Vagina (tissue), 2 donors: ENCODE measurements at regions not wholly inside any gene's neighbourhood (a gene's known extent, or its start where the extent isn't known, plus 50 kb on each side); places are given as distances from the start of the nearest gene placed in this dataset.

Source experiments
- DNase-seq, 2 donors: peaks; one replicate each; pipeline ENCODE4 v3.0.0-alpha.2; 2017; ENCODE audit errors: extremely low spot score in 2 of 2
- H3K27ac ChIP-seq: fragments of 200-600 bp; sonication (generic); one replicate; pipeline ENCODE4 v1.5.1; 2019
- H3K27me3 ChIP-seq: fragments of 200-600 bp; sonication (generic); one replicate; pipeline ENCODE4 v1.5.1; 2019
- H3K36me3 ChIP-seq, 2 donors: fragments of 200-600 bp; sonication (generic); one replicate each; pipeline ENCODE4 v1.5.1; 2017 to 2019
- H3K4me1 ChIP-seq: fragments of 200-600 bp; sonication (generic); one replicate; pipeline ENCODE4 v1.5.1; 2019
- H3K4me3 ChIP-seq, 2 donors: fragments of 200-600 bp; sonication (generic); 1 replicate in 1 of 2; 2 replicates in 1 of 2; pipeline ENCODE4 v1.5.1; 2016 to 2019
- H3K9me3 ChIP-seq: fragments of 200-600 bp; sonication (generic); one replicate; pipeline ENCODE4 v1.5.1; 2019
- POLR2A ChIP-seq, 2 donors: fragments of 450-650 bp; IDR thresholded peaks; one replicate each; pipeline ENCODE4 v1.6.1; 2017; ENCODE audit warnings: antibody characterized with exemption in 2 of 2, mild to moderate bottlenecking in 2 of 2, moderate library complexity in 2 of 2
- POLR2AphosphoS5 ChIP-seq, 2 donors: sonication (generic); formaldehyde crosslinking; IDR thresholded peaks; one replicate each; pipeline ENCODE4 v1.9.0; 2017; ENCODE audit warnings: antibody characterized with exemption in 2 of 2, mild to moderate bottlenecking in 2 of 2, low read depth in 1 of 2; ENCODE audit not compliant: insufficient read depth in 1 of 2
- intact Hi-C: fragments of 100-400 bp; cut with DNase I; formaldehyde crosslinking; loops from one replicate; pipeline ENCODE4 v1.15.1; 2023
- TF ChIP-seq, protein P1 (sequence below), 3 experiments: fragments of 450-650 bp in 2 of 3; fragments of 200-600 bp in 1 of 3; sonication (generic) in 1 of 3; IDR thresholded peaks; one replicate each; pipeline ENCODE4 v1.5.1; 2017 to 2019; ENCODE audit warnings: antibody characterized with exemption in 3 of 3, mild to moderate bottlenecking in 2 of 3, moderate library complexity in 2 of 3

DNA sequence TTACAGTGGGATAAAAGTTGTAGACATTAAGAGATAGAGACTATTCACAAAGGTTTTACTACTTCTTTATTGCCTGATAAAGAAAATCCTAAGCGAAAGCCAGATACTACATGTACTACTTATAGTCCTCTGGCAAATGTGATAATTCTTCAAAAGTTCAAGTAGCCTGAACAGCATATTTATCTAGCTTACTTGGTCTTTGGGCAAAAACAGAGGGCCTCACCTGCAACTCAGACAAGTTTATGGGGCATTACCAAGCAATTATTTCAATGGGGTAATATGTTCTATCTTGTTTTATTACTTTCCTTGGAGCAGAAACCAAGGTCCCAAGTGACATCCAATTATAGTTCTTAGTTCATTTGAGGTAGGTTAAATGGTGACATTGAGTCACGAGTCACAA is 390.1 kb upstream of the ARHGEF26 start:
- no peak overlapping the region for H3K4me3 ChIP-seq
- DNase-seq: no peak

DNA sequence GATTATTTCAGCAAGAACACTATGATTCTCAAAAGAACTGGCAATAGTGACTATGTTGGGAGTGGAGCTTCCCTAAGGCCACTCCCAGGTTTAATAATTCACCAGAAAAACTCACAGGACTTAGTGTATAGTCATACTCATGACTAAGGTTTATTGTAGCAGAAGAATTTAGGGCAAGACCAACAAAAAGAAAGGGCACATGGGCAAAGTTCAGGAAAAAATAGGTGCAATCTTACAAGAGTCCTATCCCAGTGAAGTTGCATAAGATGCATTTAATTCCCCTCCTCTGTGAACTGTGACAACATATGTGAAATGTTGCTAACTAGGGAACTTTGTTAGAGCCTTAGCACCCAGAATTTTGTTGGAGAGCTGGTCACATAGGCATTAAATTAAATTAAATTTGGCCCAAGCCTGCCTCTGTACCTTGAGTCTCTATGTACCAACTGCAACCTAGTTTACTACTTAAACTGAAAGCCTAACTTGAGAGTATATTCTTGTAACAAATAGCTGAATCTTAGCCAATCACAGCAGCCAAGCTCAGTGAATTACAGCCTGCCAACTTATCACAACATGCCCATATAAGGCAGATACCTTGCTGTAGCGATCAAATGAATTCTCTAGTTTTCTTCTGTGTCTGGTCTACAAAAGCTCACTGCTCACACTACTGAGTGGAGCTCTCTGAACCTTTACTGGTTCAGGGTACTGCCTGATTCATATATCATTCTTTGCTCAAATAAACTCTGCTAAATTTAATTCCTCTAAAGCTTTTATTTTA is 386.2 kb upstream of the ARHGEF26 start:
- H3K4me1 ChIP-seq: peaks cover 10% of the 10 kb centered on the region
- no peak for DNase-seq
- no peak overlapping the region for H3K4me3 ChIP-seq
- no peak overlapping the region for H3K27ac ChIP-seq
- H3K27me3 ChIP-seq: no peaks in the 10 kb centered on the region
- no peaks in the 10 kb centered on the region for H3K36me3 ChIP-seq
- intact Hi-C loops: no loop called here
- TF ChIP-seq POLR2A (IDR thresholded peaks at IDR 0.05): no peak
- TF ChIP-seq POLR2AphosphoS5 (IDR thresholded peaks at IDR 0.05; ENCODE audit: insufficient read depth in 1 of 2, low read depth in 1 of 2): no peak
- TF ChIP-seq, protein P1, sequence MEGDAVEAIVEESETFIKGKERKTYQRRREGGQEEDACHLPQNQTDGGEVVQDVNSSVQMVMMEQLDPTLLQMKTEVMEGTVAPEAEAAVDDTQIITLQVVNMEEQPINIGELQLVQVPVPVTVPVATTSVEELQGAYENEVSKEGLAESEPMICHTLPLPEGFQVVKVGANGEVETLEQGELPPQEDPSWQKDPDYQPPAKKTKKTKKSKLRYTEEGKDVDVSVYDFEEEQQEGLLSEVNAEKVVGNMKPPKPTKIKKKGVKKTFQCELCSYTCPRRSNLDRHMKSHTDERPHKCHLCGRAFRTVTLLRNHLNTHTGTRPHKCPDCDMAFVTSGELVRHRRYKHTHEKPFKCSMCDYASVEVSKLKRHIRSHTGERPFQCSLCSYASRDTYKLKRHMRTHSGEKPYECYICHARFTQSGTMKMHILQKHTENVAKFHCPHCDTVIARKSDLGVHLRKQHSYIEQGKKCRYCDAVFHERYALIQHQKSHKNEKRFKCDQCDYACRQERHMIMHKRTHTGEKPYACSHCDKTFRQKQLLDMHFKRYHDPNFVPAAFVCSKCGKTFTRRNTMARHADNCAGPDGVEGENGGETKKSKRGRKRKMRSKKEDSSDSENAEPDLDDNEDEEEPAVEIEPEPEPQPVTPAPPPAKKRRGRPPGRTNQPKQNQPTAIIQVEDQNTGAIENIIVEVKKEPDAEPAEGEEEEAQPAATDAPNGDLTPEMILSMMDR (IDR thresholded peaks at IDR 0.05): no peak
- H3K9me3 ChIP-seq: no peaks in the 10 kb centered on the region

More for the DNA sequence above, 390.1 kb upstream of the ARHGEF26 start:
- H3K9me3 ChIP-seq: no peaks in the 10 kb centered on the region
- TF ChIP-seq, protein P1 (IDR thresholded peaks at IDR 0.05): no peak
- TF ChIP-seq POLR2AphosphoS5 (IDR thresholded peaks at IDR 0.05; ENCODE audit: insufficient read depth in 1 of 2, low read depth in 1 of 2) (no peak), POLR2A (IDR thresholded peaks at IDR 0.05) (no peak)
- H3K27ac ChIP-seq: no peak overlapping the region
- no peaks in the 10 kb centered on the region for H3K36me3 ChIP-seq
- intact Hi-C loops: no loop called here
- H3K27me3 ChIP-seq: no peaks in the 10 kb centered on the region
- peaks cover 10% of the 10 kb centered on the region for H3K4me1 ChIP-seq

DNA sequence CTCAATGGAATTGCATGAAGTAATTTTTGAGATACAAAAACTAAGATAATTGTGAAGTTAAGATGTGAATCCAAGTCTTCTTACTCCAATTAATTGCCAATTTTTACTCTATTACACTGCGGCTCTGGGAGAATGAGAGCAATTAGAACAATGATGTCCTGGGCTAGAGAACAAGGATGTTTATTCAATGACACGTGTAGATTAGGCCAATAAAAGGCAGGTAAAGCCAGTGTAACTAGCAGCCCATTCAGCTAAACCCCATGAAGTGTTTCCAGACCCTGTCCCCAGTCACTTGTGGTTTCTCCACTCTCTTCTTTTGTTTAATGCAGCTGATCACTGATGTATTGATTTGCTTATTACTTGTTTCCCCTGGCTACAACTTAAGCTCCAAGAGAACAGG is 381.1 kb upstream of the ARHGEF26 start:
- no peak for TF ChIP-seq POLR2AphosphoS5 (IDR thresholded peaks at IDR 0.05; ENCODE audit: insufficient read depth in 1 of 2, low read depth in 1 of 2)
- TF ChIP-seq, protein P1 (IDR thresholded peaks at IDR 0.05): no peak
- TF ChIP-seq POLR2A (IDR thresholded peaks at IDR 0.05): no peak
- H3K4me3 ChIP-seq: no peak overlapping the region
- H3K27me3 ChIP-seq: no peaks in the 10 kb centered on the region
- no peak overlapping the region for H3K27ac ChIP-seq
- H3K36me3 ChIP-seq: no peaks in the 10 kb centered on the region
- intact Hi-C loops: no loop called here
- H3K9me3 ChIP-seq: no peaks in the 10 kb centered on the region
- H3K4me1 ChIP-seq: peaks cover 7% of the 10 kb centered on the region
- DNase-seq: no peak

DNA sequence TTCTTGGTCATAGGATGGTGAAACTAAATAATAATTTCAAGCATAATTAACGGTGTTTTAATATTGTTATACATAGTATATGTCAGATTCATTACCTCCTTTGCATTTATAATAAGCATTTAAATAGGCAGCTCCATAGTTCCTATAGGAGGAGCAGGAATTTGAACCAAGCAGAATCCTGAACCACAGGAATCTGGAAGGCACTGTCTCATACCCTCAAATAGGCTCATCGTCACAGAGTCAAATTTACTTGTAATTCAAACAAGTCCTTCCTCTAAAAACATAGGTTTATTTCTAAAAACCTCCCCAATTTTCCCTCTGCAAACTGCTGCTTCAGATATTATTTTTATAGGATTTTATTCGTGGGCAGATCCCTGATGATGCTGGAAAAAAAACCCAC is 376.3 kb upstream of the ARHGEF26 start:
- no peaks in the 10 kb centered on the region for H3K9me3 ChIP-seq
- no peak overlapping the region for H3K4me3 ChIP-seq
- H3K4me1 ChIP-seq: no peaks in the 10 kb centered on the region
- intact Hi-C loops: no loop called here
- no peak for DNase-seq
- H3K27ac ChIP-seq: no peak overlapping the region
- no peaks in the 10 kb centered on the region for H3K36me3 ChIP-seq
- no peaks in the 10 kb centered on the region for H3K27me3 ChIP-seq
- TF ChIP-seq POLR2A (IDR thresholded peaks at IDR 0.05) (no peak), POLR2AphosphoS5 (IDR thresholded peaks at IDR 0.05; ENCODE audit: insufficient read depth in 1 of 2, low read depth in 1 of 2) (no peak)
- TF ChIP-seq, protein P1 (IDR thresholded peaks at IDR 0.05): no peak

DNA sequence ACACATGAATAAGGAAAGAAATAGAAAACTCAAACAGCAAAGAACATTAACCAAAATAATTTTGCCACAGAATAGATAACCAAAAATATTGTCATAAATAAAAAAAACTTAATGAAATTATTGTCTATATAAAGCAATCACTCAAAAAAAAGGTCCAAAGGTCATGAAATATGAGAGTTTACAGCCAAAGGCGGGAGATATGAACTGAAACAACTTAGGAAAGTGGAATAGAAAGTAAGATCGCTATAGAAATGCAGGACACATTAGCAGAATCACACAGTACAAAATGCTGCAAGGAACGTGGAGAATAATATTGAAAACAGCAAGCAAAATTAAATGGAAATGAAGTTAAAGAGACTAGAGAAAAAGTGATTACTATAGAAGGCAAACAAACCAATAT is 375.0 kb upstream of the ARHGEF26 start:
- TF ChIP-seq POLR2A (IDR thresholded peaks at IDR 0.05) (no peak), POLR2AphosphoS5 (IDR thresholded peaks at IDR 0.05; ENCODE audit: insufficient read depth in 1 of 2, low read depth in 1 of 2) (no peak)
- TF ChIP-seq, protein P1 (IDR thresholded peaks at IDR 0.05): no peak
- Histone ChIP-seq H3K4me3 (no peak overlapping the region), H3K9me3 (no peaks in the 10 kb centered on the region), H3K36me3 (no peaks in the 10 kb centered on the region), H3K27me3 (no peaks in the 10 kb centered on the region), H3K27ac (no peak overlapping the region), H3K4me1 (no peaks in the 10 kb centered on the region)
- intact Hi-C loops: no loop called here
- no peak for DNase-seq
